ENCODE measurements at regions not wholly inside any gene's neighbourhood (a gene's known extent, or its start where the extent isn't known, plus 50 kb on each side); places are given as distances from the start of the nearest gene placed in this dataset.

GRCh38 chr1:94629259-94630181, 88.0 kb upstream of the F3 start:
- intact Hi-C loops (cut with DNase I), result no loop called here
- Histone ChIP-seq H3K36me3 (ENCODE audit: insufficient read depth in 1 of 2, low read depth in 1 of 2) (no peaks in the 10 kb centered on the region), H3K27me3 (ENCODE audit: insufficient read depth in 3 of 3, low read length in 2 of 3) (no peaks in the 10 kb centered on the region), H3K4me3 (no peak overlapping the region), H3K4me1 (no peaks in the 10 kb centered on the region), H3K27ac (no peak overlapping the region), H3K9me3 (no peaks in the 10 kb centered on the region)
- ATAC-seq, result no peak
- 87 to 90% (median 87%) methylated on average over 15 to 16 of the region's 16 CpGs for WGBS, 3 donors
- no peak for DNase-seq
- TF ChIP-seq CTCF (IDR thresholded peaks at IDR 0.05), result no peak

- no peak for DNase-seq
- no peaks in the 10 kb centered on the region for H3K36me3 ChIP-seq (ENCODE audit: insufficient read depth in 1 of 2, low read depth in 1 of 2)
- TF ChIP-seq CTCF (IDR thresholded peaks at IDR 0.05), result no peak
- H3K4me1 ChIP-seq, result no peaks in the 10 kb centered on the region
- no peaks in the 10 kb centered on the region for H3K9me3 ChIP-seq
- intact Hi-C loops (cut with DNase I), result no loop called here
- no peak for ATAC-seq
- no peak overlapping the region for H3K4me3 ChIP-seq
- 60 to 76% (median 65%) methylated on average over 6 of the region's 6 CpGs for WGBS, 3 donors
- no peak overlapping the region for H3K27ac ChIP-seq
- no peaks in the 10 kb centered on the region for H3K27me3 ChIP-seq (ENCODE audit: insufficient read depth in 3 of 3, low read length in 2 of 3)
Measured at GRCh38 chr1:94628499-94628843, 86.9 kb upstream of the F3 start.

GRCh38 chr1:94627771-94628498, 86.4 kb upstream of the F3 start:
- H3K9me3 ChIP-seq, result no peaks in the 10 kb centered on the region
- H3K4me1 ChIP-seq, result no peaks in the 10 kb centered on the region
- DNase-seq (no peak), ATAC-seq (no peak)
- no peaks in the 10 kb centered on the region for H3K27me3 ChIP-seq (ENCODE audit: insufficient read depth in 3 of 3, low read length in 2 of 3)
- no peak overlapping the region for H3K4me3 ChIP-seq
- intact Hi-C loops (cut with DNase I), result no loop called here
- H3K36me3 ChIP-seq (ENCODE audit: insufficient read depth in 1 of 2, low read depth in 1 of 2), result no peaks in the 10 kb centered on the region
- TF ChIP-seq CTCF (IDR thresholded peaks at IDR 0.05), result no peak
- H3K27ac ChIP-seq, result no peak overlapping the region
- 72 to 86% (median 83%) methylated on average over 10 of the region's 10 CpGs for WGBS, 3 donors

- H3K4me1 ChIP-seq, result no peaks in the 10 kb centered on the region
- WGBS, 3 donors, result 80 to 86% (median 83%) methylated on average over 8 of the region's 8 CpGs
- H3K36me3 ChIP-seq (ENCODE audit: insufficient read depth in 1 of 2, low read depth in 1 of 2), result no peaks in the 10 kb centered on the region
- intact Hi-C loops (cut with DNase I), result no loop called here
- TF ChIP-seq CTCF (IDR thresholded peaks at IDR 0.05), result no peak
- no peaks in the 10 kb centered on the region for H3K27me3 ChIP-seq (ENCODE audit: insufficient read depth in 3 of 3, low read length in 2 of 3)
- no peak overlapping the region for H3K4me3 ChIP-seq
- no peaks in the 10 kb centered on the region for H3K9me3 ChIP-seq
- no peak overlapping the region for H3K27ac ChIP-seq
- DNase-seq (no peak), ATAC-seq (no peak)
Measured at GRCh38 chr1:94624203-94624602, 82.6 kb upstream of the F3 start.

All from psoas muscle (tissue), 7 donors.